Endothelial cell of umbilical vein (primary cell): ENCODE measurements at regions not wholly inside any gene's neighbourhood (a gene's known extent, or its start where the extent isn't known, plus 50 kb on each side); places are given as distances from the start of the nearest gene placed in this dataset.

Source experiments
- BruUV-seq: library from RNA; stranded (reverse); fragments of 400-500 nt; replicated peaks from 2 replicates; lab custom pipeline; 2021; lab: Mats Ljungman, UMichigan
- CTCF ChIA-PET: fragments of 300-600, 350-600 bp; sonication (Branson Sonifier 250); formaldehyde crosslinking; loops from one replicate; lab custom pipeline; 2021; ENCODE audit warnings: antibody characterized with exemption, inconsistent platforms; lab: Charles Lee
- POLR2A ChIA-PET: fragments of 300-600, 350-600 bp; sonication (Branson Sonifier 250); formaldehyde crosslinking; loops from one replicate; lab custom pipeline; 2021; ENCODE audit warnings: antibody characterized with exemption, inconsistent platforms; lab: Charles Lee
- DNase-seq: peaks from one replicate; pipeline ENCODE4 v3.0.0-alpha.2; 2011; ENCODE audit warnings: low read depth, low spot score
- FAIRE-seq: peaks from 2 replicates; lab custom pipeline; 2011; peaks lifted over from hg19 to GRCh38; lab: Jason Lieb, UNC
- H2AFZ ChIP-seq: 2 replicates; pipeline ENCODE4 v1.6.0; 2012; ENCODE audit warnings: low read depth, low read length, control low read depth, inconsistent platforms
- H3K27ac ChIP-seq: 2 replicates; pipeline ENCODE4 v1.5.1; 2011; ENCODE audit warnings: low read depth, mild to moderate bottlenecking, control low read depth, low read length, moderate library complexity; ENCODE audit not compliant: insufficient read depth
- H3K27me3 ChIP-seq, 2 experiments: 2 replicates each; pipeline versions ENCODE4 v1.6.0 to v1.6.1; 2011; ENCODE audit warnings: low read length in 2 of 2, mixed read lengths in 1 of 2; ENCODE audit not compliant: control insufficient read depth in 2 of 2, insufficient read depth in 2 of 2
- H3K36me3 ChIP-seq, 2 experiments: 2 replicates in 1 of 2; 3 replicates in 1 of 2; pipeline ENCODE4 v1.5.1; 2011; ENCODE audit warnings: low read length in 2 of 2, mild to moderate bottlenecking in 1 of 2, moderate library complexity in 1 of 2; ENCODE audit not compliant: control insufficient read depth in 2 of 2, insufficient read depth in 2 of 2; ENCODE audit errors: extremely low read depth in 1 of 2
- H3K4me1 ChIP-seq: 3 replicates; pipeline ENCODE4 v1.5.1; 2011; ENCODE audit warnings: mild to moderate bottlenecking, low read length; ENCODE audit not compliant: control insufficient read depth, insufficient read depth; ENCODE audit errors: extremely low read depth
- H3K4me2 ChIP-seq: 2 replicates; pipeline ENCODE4 v1.6.1; 2011; ENCODE audit warnings: low read length, control low read depth, mixed read lengths; ENCODE audit not compliant: insufficient read depth
- H3K4me3 ChIP-seq, 3 experiments: fragments of 200-600 bp in 1 of 3; sonication (generic), shearing (Covaris generic) in 1 of 3; replicated peaks in 1 of 3; 2 replicates each; pipeline ENCODE4 v1.5.1; 2011 to 2016; ENCODE audit warnings: control low read depth in 3 of 3, low read length in 3 of 3, mild to moderate bottlenecking in 2 of 3, inconsistent platforms in 1 of 3, low read depth in 1 of 3, moderate library complexity in 1 of 3; ENCODE audit not compliant: insufficient read depth in 1 of 3
- H3K79me2 ChIP-seq: 2 replicates; pipeline ENCODE4 v1.6.0; 2012; ENCODE audit warnings: low read length, inconsistent platforms; ENCODE audit not compliant: control insufficient read depth, insufficient read depth
- H3K9ac ChIP-seq: replicated peaks from 2 replicates; pipeline ENCODE3; 2011; ENCODE audit warnings: low read length, control low read depth; ENCODE audit not compliant: insufficient read depth; ENCODE audit errors: extremely low read depth
- H3K9me1 ChIP-seq: replicated peaks from 3 replicates; pipeline ENCODE4 v1.6.0; 2011; ENCODE audit warnings: mild to moderate bottlenecking, low read length; ENCODE audit not compliant: control insufficient read depth, insufficient read depth; ENCODE audit errors: extremely low read depth
- H3K9me3 ChIP-seq: replicated peaks from 2 replicates; pipeline ENCODE4 v1.5.1; 2012; ENCODE audit warnings: low read length, inconsistent platforms; ENCODE audit not compliant: control insufficient read depth, insufficient read depth
- H4K20me1 ChIP-seq: replicated peaks from 2 replicates; pipeline ENCODE3; 2011; ENCODE audit warnings: mild to moderate bottlenecking, low read length; ENCODE audit not compliant: control insufficient read depth, insufficient read depth; ENCODE audit errors: extremely low read depth
- EZH2 ChIP-seq: IDR thresholded peaks from 2 replicates; pipeline ENCODE4 v1.6.1; 2012; ENCODE audit warnings: borderline replicate concordance, low read depth, mild to moderate bottlenecking, moderate library complexity, low read length, inconsistent platforms; ENCODE audit not compliant: severe bottlenecking
- FOS ChIP-seq: IDR thresholded peaks from 2 replicates; pipeline ENCODE4 v1.6.1; 2011; ENCODE audit warnings: mild to moderate bottlenecking, low read length, moderate library complexity, borderline replicate concordance; ENCODE audit not compliant: insufficient read depth
- GATA2 ChIP-seq: IDR thresholded peaks from 2 replicates; pipeline ENCODE4 v1.7.0; 2011; ENCODE audit warnings: low read depth, mild to moderate bottlenecking, moderate library complexity, mixed read lengths, low read length; ENCODE audit not compliant: insufficient read length, insufficient read depth
- JUN ChIP-seq: IDR thresholded peaks from 2 replicates; pipeline ENCODE4 v1.6.1; 2011; ENCODE audit warnings: borderline replicate concordance, low read depth; ENCODE audit not compliant: insufficient read length, insufficient read depth
- MYC ChIP-seq: IDR thresholded peaks from one replicate; pipeline ENCODE4 v1.6.1; 2011; ENCODE audit warnings: mild to moderate bottlenecking, low read depth, low read length
- POLR2A ChIP-seq: IDR thresholded peaks from 2 replicates; pipeline ENCODE4 v1.6.1; 2012; ENCODE audit warnings: low read depth, mild to moderate bottlenecking, control low read depth, low read length
- POLR2AphosphoS5 ChIP-seq: IDR thresholded peaks from 2 replicates; pipeline ENCODE4 v1.6.1; 2012; ENCODE audit warnings: low read depth, mild to moderate bottlenecking, control low read depth, low read length, moderate library complexity; ENCODE audit not compliant: insufficient read depth
- dilution Hi-C: fragments of 300-500 bp; cut with MboI; formaldehyde crosslinking; loops from one replicate; pipeline ENCODE4 v1.15.0; 2019; ENCODE audit warnings: low sequenced_read_pairs; ENCODE audit not compliant: extremely low pct_ligation_motif_present
- intact Hi-C: fragments of 100-400 bp; cut with micrococcal nuclease; formaldehyde crosslinking; loops from one replicate; pipeline ENCODE4 v1.10.0; 2022
- TF ChIP-seq, protein P1 (sequence below), 2 donors: IDR thresholded peaks; 1 replicate in 1 of 2; 2 replicates in 1 of 2; pipeline ENCODE4 v1.5.1; 2011; ENCODE audit warnings: low read length in 2 of 2, mild to moderate bottlenecking in 2 of 2, moderate library complexity in 2 of 2, control low read depth in 1 of 2, inconsistent platforms in 1 of 2, low read depth in 1 of 2; ENCODE audit not compliant: insufficient read depth in 1 of 2; ENCODE audit errors: extremely low read depth in 1 of 2
- TF ChIP-seq, protein P2 (sequence below): IDR thresholded peaks from 2 replicates; pipeline ENCODE4 v1.6.1; 2011; ENCODE audit not compliant: insufficient read depth, insufficient read length

DNA sequence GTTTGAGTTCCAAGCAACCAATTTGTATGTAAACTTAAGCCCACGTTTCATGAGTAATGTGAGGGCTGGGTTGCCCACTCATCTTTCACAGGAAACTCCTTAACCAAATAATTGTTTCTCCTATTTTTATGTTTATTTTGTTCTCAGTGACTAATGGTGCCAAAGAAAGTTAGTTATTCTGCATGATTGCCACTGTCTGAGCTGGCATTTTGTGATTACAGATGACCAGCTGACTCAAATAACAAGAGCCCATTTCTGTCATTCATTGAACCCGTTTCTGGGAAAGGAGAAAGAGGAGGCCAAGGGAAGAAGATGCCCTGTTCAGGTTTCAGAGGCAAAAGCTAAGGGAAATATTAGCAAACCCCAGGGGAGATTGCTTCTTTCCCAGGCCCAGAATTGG is 186.9 kb upstream of the MYO3A start:
- ChIA-PET POLR2A (no interaction called here), CTCF (no interaction called here)
- no peaks in the 10 kb centered on the region for H3K9me3 ChIP-seq
- H3K4me2 ChIP-seq = no peak overlapping the region
- H3K9ac ChIP-seq = no peak overlapping the region
- dilution Hi-C loops = no loop called here
- intact Hi-C loops = no loop called here
- no peaks in the 10 kb centered on the region for H3K36me3 ChIP-seq
- H3K27me3 ChIP-seq = no peaks in the 10 kb centered on the region
- H3K79me2 ChIP-seq = no peaks in the 10 kb centered on the region
- no peak for DNase-seq
- BruUV-seq = no TSS peak
- no peak overlapping the region for H3K27ac ChIP-seq
- no peaks in the 10 kb centered on the region for H4K20me1 ChIP-seq
- H3K9me1 ChIP-seq = no peaks in the 10 kb centered on the region
- FAIRE-seq = no peak
- H2AFZ ChIP-seq = no peak overlapping the region
- H3K4me3 ChIP-seq = no peak overlapping the region
- TF ChIP-seq MYC (no peak), EZH2 (no peak), FOS (no peak)
- no peaks in the 10 kb centered on the region for H3K4me1 ChIP-seq

DNA sequence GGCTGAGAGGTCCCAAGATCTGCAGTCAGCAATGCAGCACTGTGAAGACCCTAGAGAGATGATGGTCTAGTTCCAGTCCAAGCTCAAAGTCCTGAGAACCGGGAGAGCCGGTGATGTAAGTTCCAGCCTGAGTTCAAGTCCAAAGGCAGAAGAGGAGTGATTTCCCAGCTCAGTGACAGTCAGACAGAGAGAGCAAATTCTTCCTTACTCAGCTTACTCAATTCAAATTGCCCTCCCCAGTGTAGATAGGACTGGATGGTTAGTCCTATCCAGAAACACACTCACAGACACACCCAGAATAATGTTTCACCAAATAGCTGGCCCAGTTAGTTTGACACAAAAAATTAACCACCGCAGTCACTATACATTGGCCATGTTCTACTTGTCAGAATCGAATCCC is 185.5 kb upstream of the MYO3A start:
- DNase-seq (no peak), FAIRE-seq (no peak)
- TF ChIP-seq FOS (no peak), GATA2 (no peak), EZH2 (no peak), POLR2A (no peak), JUN (no peak), MYC (no peak), POLR2AphosphoS5 (no peak)
- TF ChIP-seq, protein P1, sequence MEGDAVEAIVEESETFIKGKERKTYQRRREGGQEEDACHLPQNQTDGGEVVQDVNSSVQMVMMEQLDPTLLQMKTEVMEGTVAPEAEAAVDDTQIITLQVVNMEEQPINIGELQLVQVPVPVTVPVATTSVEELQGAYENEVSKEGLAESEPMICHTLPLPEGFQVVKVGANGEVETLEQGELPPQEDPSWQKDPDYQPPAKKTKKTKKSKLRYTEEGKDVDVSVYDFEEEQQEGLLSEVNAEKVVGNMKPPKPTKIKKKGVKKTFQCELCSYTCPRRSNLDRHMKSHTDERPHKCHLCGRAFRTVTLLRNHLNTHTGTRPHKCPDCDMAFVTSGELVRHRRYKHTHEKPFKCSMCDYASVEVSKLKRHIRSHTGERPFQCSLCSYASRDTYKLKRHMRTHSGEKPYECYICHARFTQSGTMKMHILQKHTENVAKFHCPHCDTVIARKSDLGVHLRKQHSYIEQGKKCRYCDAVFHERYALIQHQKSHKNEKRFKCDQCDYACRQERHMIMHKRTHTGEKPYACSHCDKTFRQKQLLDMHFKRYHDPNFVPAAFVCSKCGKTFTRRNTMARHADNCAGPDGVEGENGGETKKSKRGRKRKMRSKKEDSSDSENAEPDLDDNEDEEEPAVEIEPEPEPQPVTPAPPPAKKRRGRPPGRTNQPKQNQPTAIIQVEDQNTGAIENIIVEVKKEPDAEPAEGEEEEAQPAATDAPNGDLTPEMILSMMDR (IDR thresholded peaks at IDR 0.05; ENCODE audit: extremely low read depth in 1 of 2, insufficient read depth in 1 of 2, low read depth in 1 of 2, low read length in 2 of 2) = no peak
- TF ChIP-seq, protein P2, sequence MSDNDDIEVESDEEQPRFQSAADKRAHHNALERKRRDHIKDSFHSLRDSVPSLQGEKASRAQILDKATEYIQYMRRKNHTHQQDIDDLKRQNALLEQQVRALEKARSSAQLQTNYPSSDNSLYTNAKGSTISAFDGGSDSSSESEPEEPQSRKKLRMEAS = no peak
- H3K27ac ChIP-seq = no peak overlapping the region
- H4K20me1 ChIP-seq = no peaks in the 10 kb centered on the region
- no TSS peak for BruUV-seq
- H3K36me3 ChIP-seq = no peaks in the 10 kb centered on the region
- no peaks in the 10 kb centered on the region for H3K9me3 ChIP-seq
- dilution Hi-C loops (no loop called here), intact Hi-C loops (no loop called here)
- CTCF ChIA-PET = no interaction called here
- no peak overlapping the region for H3K9ac ChIP-seq
- no peak overlapping the region for H3K4me3 ChIP-seq
- no peak overlapping the region for H2AFZ ChIP-seq
- POLR2A ChIA-PET = no interaction called here
- no peaks in the 10 kb centered on the region for H3K27me3 ChIP-seq
- H3K4me1 ChIP-seq = no peaks in the 10 kb centered on the region
- no peaks in the 10 kb centered on the region for H3K9me1 ChIP-seq
- no peaks in the 10 kb centered on the region for H3K79me2 ChIP-seq
- no peak overlapping the region for H3K4me2 ChIP-seq
